ENCODE measurements at regions not wholly inside any gene's neighbourhood (a gene's known extent, or its start where the extent isn't known, plus 50 kb on each side); places are given as distances from the start of the nearest gene placed in this dataset.
"Not testable (repeated sequence)": the region's sequence is repeated elsewhere in the genome, so short reads cannot be mapped to it uniquely, and the experiment has no call there.

DNA sequence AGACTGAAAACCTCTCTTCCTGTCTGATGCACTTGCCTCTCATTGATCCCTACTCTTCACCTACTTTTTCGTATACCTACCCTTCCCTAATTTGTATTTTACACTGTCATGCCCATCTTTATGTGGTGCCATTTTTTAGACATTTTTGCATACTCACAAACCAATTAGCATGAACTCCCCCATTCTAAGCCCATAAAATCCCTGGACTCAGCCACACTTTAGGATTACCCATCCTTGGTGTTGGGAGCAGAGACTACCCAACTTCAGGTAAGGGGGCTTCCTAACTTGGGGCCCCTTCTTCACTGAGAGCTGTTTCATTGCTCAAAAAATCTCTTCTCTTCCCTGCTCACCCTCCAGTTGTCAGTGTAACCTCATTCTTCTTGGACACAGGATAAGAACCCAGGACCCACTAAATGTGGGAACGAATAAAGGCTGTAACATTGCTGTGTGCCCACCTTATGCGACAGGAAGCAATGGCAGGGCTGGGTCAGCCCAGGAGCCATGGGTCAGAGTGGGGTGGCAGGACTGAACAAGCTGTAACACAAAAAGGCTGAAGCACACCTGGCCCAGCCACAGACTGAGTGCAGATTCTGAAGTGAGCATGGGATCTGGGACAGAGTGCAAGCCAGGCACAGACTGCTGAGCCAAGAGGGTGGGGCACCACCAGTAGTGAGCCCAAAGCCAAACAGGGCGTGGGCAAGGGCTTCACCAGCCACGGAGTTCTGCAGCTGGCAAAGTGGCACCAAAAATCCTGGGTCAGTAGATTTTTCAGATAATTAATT, 789.1 kb upstream of the HS3ST5 start:
- in situ Hi-C loops (cut with HindIII; ENCODE audit: low sequenced_read_pairs): no loop called here

GRCh38 chr6:115121513-115121912, 778.7 kb upstream of the HS3ST5 start:
- in situ Hi-C loops (cut with HindIII; ENCODE audit: low sequenced_read_pairs): not testable (repeated sequence)

- in situ Hi-C loops (cut with HindIII; ENCODE audit: low sequenced_read_pairs): no loop called here
These were observed 777.6 kb upstream of the HS3ST5 start for GRCh38 chr6:115120391-115120790.

- in situ Hi-C loops (cut with HindIII; ENCODE audit: low sequenced_read_pairs): no loop called here
These were observed 748.6 kb upstream of the HS3ST5 start for GRCh38 chr6:115091461-115091860.

DNA sequence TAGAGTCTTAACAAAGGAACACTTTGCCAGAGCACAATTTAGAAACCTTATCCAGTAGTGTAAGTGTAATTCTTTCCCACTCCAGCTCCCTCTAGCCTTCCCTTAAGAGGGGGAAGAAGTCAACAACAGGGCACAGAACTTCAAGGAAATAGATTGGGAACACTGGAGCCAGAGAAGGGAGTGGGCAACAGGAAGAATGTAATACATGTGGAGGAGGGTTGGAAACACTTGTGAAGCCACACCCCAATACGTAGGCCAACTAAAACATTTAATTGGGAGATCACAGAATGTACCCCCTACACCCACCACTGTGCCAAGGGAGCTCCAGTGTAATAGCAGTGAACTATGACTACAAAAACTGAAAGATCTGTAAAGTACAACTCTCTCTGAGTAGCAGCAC, 735.7 kb upstream of the HS3ST5 start:
- in situ Hi-C loops (cut with HindIII; ENCODE audit: low sequenced_read_pairs): no loop called here

- in situ Hi-C loops (cut with HindIII; ENCODE audit: low sequenced_read_pairs): no loop called here
These were observed 729.1 kb upstream of the HS3ST5 start for GRCh38 chr6:115071962-115072361.

- in situ Hi-C loops (cut with HindIII; ENCODE audit: low sequenced_read_pairs): no loop called here
These were observed 725.0 kb upstream of the HS3ST5 start for GRCh38 chr6:115067690-115068447.

DNA sequence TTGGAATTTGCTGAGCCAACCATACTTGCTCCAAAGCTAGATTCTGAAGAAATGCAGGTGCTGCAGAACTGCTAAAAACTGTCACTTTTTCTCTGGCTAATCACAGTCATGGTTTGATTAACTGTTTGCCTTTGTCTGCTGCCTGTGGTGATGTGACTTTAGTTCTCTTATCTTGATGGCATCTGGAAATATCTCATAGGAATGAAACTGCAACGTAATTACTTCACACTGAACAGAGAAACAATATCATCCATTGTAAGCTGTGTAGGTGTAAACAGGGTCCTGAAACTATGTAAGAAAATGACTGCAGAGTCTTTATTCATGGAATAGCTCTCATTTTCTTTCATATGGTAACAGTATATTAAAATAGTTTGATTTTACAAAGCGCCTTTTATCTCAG, 721.9 kb upstream of the HS3ST5 start:
- in situ Hi-C loops (cut with HindIII; ENCODE audit: low sequenced_read_pairs): no loop called here

- in situ Hi-C loops (cut with HindIII; ENCODE audit: low sequenced_read_pairs): no loop called here
These were observed 717.8 kb upstream of the HS3ST5 start for GRCh38 chr6:115060581-115060980.

DNA sequence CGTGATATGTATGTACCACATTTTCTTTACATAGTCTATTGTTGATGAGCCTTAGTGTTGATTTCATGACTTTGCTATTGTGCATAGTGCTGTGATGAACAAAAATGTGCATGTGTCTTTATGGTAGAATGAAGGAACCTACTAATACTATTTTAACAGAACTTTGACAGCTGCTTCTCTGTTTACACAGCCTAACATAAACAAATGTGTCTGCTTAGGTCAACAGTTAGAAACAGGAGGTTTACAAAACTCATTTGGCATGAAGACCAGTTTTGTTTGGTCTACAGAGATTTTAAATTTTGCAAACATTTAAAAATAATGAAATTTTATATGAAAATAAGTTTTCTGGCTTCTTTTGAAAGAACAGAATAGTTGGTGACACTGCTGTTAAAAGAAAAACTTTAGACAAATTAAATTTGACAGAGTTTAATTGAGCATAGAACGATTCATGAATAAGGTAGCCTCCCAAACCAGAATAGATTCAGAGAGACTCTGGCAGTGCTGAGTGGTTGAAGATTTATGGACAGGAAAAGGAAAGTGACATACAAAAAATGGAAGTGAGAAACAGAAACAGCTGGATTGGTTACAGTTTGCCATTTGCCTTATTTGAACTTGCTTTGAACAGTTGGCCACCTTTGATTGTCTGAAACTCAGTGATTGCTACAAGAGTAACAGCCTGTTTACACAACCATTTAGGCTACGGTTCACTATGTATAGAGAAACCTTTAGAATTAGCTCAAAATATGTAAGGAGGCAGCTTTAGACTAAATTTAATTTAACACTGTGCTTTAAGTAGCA, 715.8 kb upstream of the HS3ST5 start:
- in situ Hi-C loops (cut with HindIII; ENCODE audit: low sequenced_read_pairs): no loop called here

GRCh38 chr6:115055579-115055978, 712.8 kb upstream of the HS3ST5 start:
- in situ Hi-C loops (cut with HindIII; ENCODE audit: low sequenced_read_pairs): no loop called here

- in situ Hi-C loops (cut with HindIII; ENCODE audit: low sequenced_read_pairs): not testable (repeated sequence)
These were observed 711.4 kb upstream of the HS3ST5 start for GRCh38 chr6:115054242-115054641.

- in situ Hi-C loops (cut with HindIII; ENCODE audit: low sequenced_read_pairs): no loop called here
These were observed 710.5 kb upstream of the HS3ST5 start for GRCh38 chr6:115053169-115053860.

DNA sequence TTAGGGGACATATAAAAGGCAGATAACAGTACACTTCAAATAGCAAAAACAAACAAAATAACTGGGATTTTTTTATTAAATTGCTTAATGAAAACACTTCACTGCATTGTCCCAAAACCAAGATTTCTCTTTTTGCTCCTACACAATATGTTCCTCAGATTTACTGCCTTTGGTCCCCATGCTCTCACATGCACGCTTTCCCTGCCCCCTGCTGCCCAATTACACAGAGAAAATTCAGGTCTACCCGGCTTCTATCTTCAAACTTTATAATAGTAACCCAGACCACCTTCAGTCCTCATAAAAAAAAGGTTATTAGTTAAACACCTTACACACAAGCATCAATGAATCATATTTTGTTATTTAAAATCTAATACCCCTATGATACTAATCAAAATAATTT, 673.8 kb upstream of the HS3ST5 start:
- in situ Hi-C loops (cut with HindIII; ENCODE audit: low sequenced_read_pairs): no loop called here

DNA sequence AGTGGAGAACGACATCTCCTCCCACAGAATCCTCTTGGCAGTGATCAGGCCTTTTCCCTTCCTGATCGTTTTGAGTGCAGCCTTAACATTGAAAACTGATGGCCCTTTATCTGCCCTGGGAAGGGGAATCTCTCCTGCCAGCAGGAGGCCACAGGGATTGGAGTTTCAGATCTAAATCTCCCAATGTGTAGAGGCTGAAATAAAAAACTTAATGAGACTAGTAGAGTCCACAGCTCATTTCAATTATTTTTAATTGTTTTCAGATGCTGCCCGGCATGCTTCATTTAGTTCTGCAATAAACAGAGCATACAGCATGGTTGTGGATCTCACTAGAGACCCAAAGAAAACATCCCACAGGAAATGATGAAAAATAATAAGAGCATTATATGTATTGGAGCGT, 662.2 kb upstream of the HS3ST5 start:
- in situ Hi-C loops (cut with HindIII; ENCODE audit: low sequenced_read_pairs): no loop called here

- in situ Hi-C loops (cut with HindIII; ENCODE audit: low sequenced_read_pairs): no loop called here
These were observed 661.4 kb upstream of the HS3ST5 start for GRCh38 chr6:115004204-115004603.

- in situ Hi-C loops (cut with HindIII; ENCODE audit: low sequenced_read_pairs): no loop called here
These were observed 659.0 kb upstream of the HS3ST5 start for GRCh38 chr6:115001731-115002350.

DNA sequence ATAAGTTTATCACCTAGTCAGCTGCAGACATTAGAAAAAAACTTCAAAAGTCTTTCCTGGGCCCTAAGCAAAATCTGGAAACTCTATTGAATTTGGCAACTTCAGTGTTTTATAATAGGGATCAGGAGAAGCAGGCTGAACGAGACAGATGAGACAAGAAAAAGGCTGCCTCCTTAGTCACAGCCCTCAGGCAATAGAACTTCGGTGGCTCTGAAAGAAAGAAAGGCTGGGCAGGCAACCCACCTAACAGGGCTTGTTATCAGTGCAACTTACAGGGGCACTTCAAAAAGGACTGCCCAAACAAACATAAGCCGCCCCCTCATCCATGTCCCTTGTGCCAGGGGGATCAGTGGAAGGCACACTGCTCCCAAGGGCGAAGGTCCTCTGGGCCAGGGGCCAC, 657.9 kb upstream of the HS3ST5 start:
- in situ Hi-C loops (cut with HindIII; ENCODE audit: low sequenced_read_pairs): no loop called here

DNA sequence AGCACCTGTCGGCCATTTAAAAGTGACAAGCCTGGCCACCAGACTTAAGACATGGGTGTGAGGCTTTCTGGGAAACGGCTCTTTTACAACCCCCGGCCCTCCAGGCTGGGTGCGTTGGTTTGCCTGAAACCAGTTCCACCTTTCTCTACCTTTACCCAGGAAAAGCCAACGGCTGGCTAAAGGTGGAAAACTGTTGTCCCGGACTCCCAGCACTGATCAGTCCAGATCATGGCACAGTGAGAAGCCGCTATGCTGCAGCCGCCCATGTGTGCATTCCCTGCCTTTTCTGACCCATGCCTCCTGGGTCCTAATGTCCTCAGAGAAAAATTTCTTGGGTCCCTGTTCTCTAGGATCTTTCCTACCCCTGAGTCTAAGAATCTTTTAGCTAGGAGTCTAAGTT, 655.7 kb upstream of the HS3ST5 start:
- in situ Hi-C loops (cut with HindIII; ENCODE audit: low sequenced_read_pairs): no loop called here

DNA sequence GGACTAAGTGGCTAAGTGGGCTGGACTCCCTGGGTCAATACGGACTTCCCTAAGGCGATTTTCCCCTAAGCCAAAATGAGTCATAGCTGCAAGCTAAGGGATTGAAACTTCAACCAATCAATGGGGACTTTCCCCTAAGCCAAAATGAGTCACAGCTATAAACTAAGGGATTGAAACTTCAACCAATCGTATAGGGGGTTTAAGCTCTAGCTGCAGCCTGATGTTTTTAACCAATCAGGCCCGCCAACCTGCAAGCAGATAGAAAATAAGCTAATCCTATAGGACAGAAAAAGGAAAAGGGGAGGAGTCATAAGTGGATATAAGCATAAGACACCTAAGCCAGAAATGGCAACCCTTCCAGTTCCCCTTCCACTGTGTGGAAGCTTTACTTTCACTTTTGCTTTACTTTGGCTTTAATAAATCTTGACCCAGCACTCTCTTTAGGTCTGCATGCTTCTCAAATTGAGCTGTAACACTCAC, 655.0 kb upstream of the HS3ST5 start:
- in situ Hi-C loops (cut with HindIII; ENCODE audit: low sequenced_read_pairs): no loop called here

Data from DLD1 (cell line).